ENCODE measurements at regions not wholly inside any gene's neighbourhood (a gene's known extent, or its start where the extent isn't known, plus 50 kb on each side); places are given as distances from the start of the nearest gene placed in this dataset.

GRCh38 chr4:79514621-79515329, 106.7 kb upstream of the GK2 start:
- TF ChIP-seq EZH2 (IDR thresholded peaks at IDR 0.05; ENCODE audit: borderline replicate concordance, low read length), result no peak
- no peak for TF ChIP-seq CTCF (IDR thresholded peaks at IDR 0.05; ENCODE audit: low read length)

DNA sequence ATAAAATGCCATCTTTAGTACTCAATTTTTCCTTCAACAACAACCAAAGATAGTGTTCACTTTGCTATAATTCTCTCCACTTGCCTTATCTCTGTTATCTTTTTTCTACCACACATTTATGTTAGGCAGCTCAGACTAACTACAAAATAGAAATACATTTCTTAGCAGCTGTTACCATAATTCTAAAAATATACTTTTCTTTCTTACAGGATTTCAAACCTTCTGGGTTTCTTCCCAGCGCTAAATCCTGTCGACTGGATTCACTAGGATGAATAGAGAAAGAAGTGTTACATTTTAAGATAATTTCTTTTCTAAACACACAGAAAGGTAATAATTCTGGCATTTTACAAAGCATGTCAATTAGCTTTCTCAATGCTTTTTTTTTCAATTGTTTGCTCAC, 105.5 kb upstream of the GK2 start:
- Histone ChIP-seq H4K20me1 (ENCODE audit: insufficient read depth, low read length) (no peaks in the 10 kb centered on the region), H3K4me1 (ENCODE audit: insufficient read depth, low read length, severe bottlenecking) (no peaks in the 10 kb centered on the region), H3K4me3 (ENCODE audit: low read depth, low read length, poor library complexity, severe bottlenecking) (no peak overlapping the region), H2AFZ (ENCODE audit: low read length) (no peak overlapping the region), H3K79me2 (ENCODE audit: insufficient read depth, low read length) (no peaks in the 10 kb centered on the region), H3K9ac (ENCODE audit: low read length) (no peak overlapping the region), H3K4me2 (ENCODE audit: low read length) (no peak overlapping the region), H3K27ac (ENCODE audit: low read depth, low read length, poor library complexity, severe bottlenecking) (no peak overlapping the region), H3K36me3 (ENCODE audit: insufficient read depth, low read length) (no peaks in the 10 kb centered on the region), H3K27me3 (ENCODE audit: insufficient read depth, low read length) (no peaks in the 10 kb centered on the region), H3K9me3 (ENCODE audit: low read length) (no peaks in the 10 kb centered on the region), H3F3A (ENCODE audit: insufficient read depth, low read length) (no peaks in the 10 kb centered on the region), H3K9me2 (ENCODE audit: low read depth, low read length) (no peaks in the 10 kb centered on the region)
- no peak for TF ChIP-seq CTCF (IDR thresholded peaks at IDR 0.05; ENCODE audit: low read length)
- TF ChIP-seq EZH2 (IDR thresholded peaks at IDR 0.05; ENCODE audit: borderline replicate concordance, low read length), result no peak

More at GRCh38 chr4:79514621-79515329, 106.7 kb upstream of the GK2 start:
- no peaks in the 10 kb centered on the region for H3K79me2 ChIP-seq (ENCODE audit: insufficient read depth, low read length)
- H3K4me1 ChIP-seq (ENCODE audit: insufficient read depth, low read length, severe bottlenecking), result no peaks in the 10 kb centered on the region
- H2AFZ ChIP-seq (ENCODE audit: low read length), result no peak overlapping the region
- no peaks in the 10 kb centered on the region for H3K27me3 ChIP-seq (ENCODE audit: insufficient read depth, low read length)
- H3F3A ChIP-seq (ENCODE audit: insufficient read depth, low read length), result no peaks in the 10 kb centered on the region
- H3K4me3 ChIP-seq (ENCODE audit: low read depth, low read length, poor library complexity, severe bottlenecking), result no peak overlapping the region
- no peaks in the 10 kb centered on the region for H3K9me3 ChIP-seq (ENCODE audit: low read length)
- H3K9ac ChIP-seq (ENCODE audit: low read length), result no peak overlapping the region
- no peaks in the 10 kb centered on the region for H4K20me1 ChIP-seq (ENCODE audit: insufficient read depth, low read length)
- H3K4me2 ChIP-seq (ENCODE audit: low read length), result no peak overlapping the region
- no peaks in the 10 kb centered on the region for H3K36me3 ChIP-seq (ENCODE audit: insufficient read depth, low read length)
- H3K9me2 ChIP-seq (ENCODE audit: low read depth, low read length), result no peaks in the 10 kb centered on the region
- H3K27ac ChIP-seq (ENCODE audit: low read depth, low read length, poor library complexity, severe bottlenecking), result no peak overlapping the region

DNA sequence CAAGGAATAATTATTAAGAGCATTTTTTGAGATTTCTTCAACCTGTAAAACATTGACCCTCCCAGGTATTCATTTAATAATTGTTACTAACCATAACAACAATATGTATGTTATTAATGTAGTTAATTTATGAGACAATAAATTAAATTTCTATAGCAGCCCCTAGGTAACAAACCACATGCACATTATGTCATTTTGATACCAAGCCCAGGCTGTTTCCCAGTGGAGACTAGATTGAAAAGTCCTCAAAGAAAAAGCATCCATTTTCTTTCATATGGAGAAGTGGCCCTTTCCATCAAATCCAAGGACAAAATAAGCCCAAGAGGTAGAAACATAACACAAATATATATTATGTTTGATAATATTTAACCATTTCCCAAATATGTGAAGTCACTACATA, 104.3 kb upstream of the GK2 start:
- Histone ChIP-seq H3K79me2 (ENCODE audit: insufficient read depth, low read length) (no peaks in the 10 kb centered on the region), H3K4me1 (ENCODE audit: insufficient read depth, low read length, severe bottlenecking) (no peaks in the 10 kb centered on the region), H3K9ac (ENCODE audit: low read length) (no peak overlapping the region), H3K4me2 (ENCODE audit: low read length) (no peak overlapping the region), H2AFZ (ENCODE audit: low read length) (no peak overlapping the region), H3K36me3 (ENCODE audit: insufficient read depth, low read length) (no peaks in the 10 kb centered on the region), H3K9me3 (ENCODE audit: low read length) (no peaks in the 10 kb centered on the region), H3K27ac (ENCODE audit: low read depth, low read length, poor library complexity, severe bottlenecking) (no peak overlapping the region), H3K4me3 (ENCODE audit: low read depth, low read length, poor library complexity, severe bottlenecking) (no peak overlapping the region), H3K27me3 (ENCODE audit: insufficient read depth, low read length) (no peaks in the 10 kb centered on the region), H3F3A (ENCODE audit: insufficient read depth, low read length) (no peaks in the 10 kb centered on the region), H4K20me1 (ENCODE audit: insufficient read depth, low read length) (no peaks in the 10 kb centered on the region), H3K9me2 (ENCODE audit: low read depth, low read length) (no peaks in the 10 kb centered on the region)
- TF ChIP-seq EZH2 (IDR thresholded peaks at IDR 0.05; ENCODE audit: borderline replicate concordance, low read length), result no peak

DNA sequence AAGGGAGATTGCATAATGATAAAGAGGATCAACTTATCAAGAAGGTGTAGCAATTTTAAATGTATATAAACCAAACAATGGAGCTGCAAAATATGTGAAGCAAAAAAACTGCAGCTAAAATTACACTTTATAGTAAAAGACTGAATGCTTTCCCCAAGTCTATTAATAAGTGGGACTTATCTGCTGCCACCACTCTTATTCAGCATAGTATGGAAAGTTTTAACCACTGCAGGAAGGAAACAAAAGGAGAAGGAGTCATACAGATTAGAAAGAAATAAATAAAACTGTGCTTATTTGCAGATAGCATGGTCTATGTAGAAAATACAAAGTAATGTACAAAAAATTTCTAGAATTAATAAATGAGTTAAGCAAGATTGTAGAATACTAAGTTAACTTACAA, 94.1 kb upstream of the GK2 start:
- Histone ChIP-seq H3K36me3 (ENCODE audit: insufficient read depth, low read length) (no peaks in the 10 kb centered on the region), H3K9ac (ENCODE audit: low read length) (no peak overlapping the region), H3K4me3 (ENCODE audit: low read depth, low read length, poor library complexity, severe bottlenecking) (no peak overlapping the region), H3K27ac (ENCODE audit: low read depth, low read length, poor library complexity, severe bottlenecking) (no peak overlapping the region), H3K4me2 (ENCODE audit: low read length) (no peak overlapping the region), H3K79me2 (ENCODE audit: insufficient read depth, low read length) (no peaks in the 10 kb centered on the region), H2AFZ (ENCODE audit: low read length) (no peak overlapping the region), H4K20me1 (ENCODE audit: insufficient read depth, low read length) (no peaks in the 10 kb centered on the region), H3K9me3 (ENCODE audit: low read length) (no peaks in the 10 kb centered on the region), H3K27me3 (ENCODE audit: insufficient read depth, low read length) (no peaks in the 10 kb centered on the region), H3F3A (ENCODE audit: insufficient read depth, low read length) (no peaks in the 10 kb centered on the region), H3K9me2 (ENCODE audit: low read depth, low read length) (no peaks in the 10 kb centered on the region), H3K4me1 (ENCODE audit: insufficient read depth, low read length, severe bottlenecking) (no peaks in the 10 kb centered on the region)
- TF ChIP-seq CTCF (IDR thresholded peaks at IDR 0.05; ENCODE audit: low read length) (no peak), EZH2 (IDR thresholded peaks at IDR 0.05; ENCODE audit: borderline replicate concordance, low read length) (no peak)
